ENCODE measurements at regions not wholly inside any gene's neighbourhood (a gene's known extent, or its start where the extent isn't known, plus 50 kb on each side); places are given as distances from the start of the nearest gene placed in this dataset.

DNA sequence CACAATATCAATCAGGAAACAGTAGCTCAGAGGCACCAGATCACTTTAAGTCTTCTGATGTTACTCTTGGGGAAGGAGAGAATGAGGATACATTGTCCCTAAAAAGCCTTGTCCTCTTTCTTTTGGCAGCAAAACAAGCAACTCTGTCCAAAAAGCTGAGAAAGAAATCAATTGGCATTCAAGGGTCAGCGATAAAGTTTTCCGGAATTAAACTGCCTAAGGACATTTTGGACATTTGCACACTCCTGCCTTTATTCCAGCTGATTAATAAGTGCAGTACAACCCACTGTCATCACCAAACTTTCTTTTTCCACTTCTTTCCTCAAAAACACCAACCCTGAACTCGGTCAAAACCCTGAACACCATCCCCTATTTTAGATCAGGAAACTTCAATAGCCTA lies 85.8 kb upstream of the FAM9A start:
- H3K4me1 ChIP-seq (ENCODE audit: insufficient read depth, low read length, poor library complexity, severe bottlenecking): no peaks in the 10 kb centered on the region
- H3K4me2 ChIP-seq (ENCODE audit: low read length): no peak overlapping the region
- ChIA-PET POLR2A (interaction anchor here (0.6 kb wide), 1 partner anchor 74 kb away, joined by 3 read pairs; no protein-coding TSS in a partner anchor), CTCF (ENCODE audit: unreplicated experiment) (no interaction called here)
- no peak overlapping the region for H2AFZ ChIP-seq (ENCODE audit: low read length)
- no peaks in the 10 kb centered on the region for H4K20me1 ChIP-seq (ENCODE audit: insufficient read depth, low read length)
- TF ChIP-seq EZH2phosphoT487 (IDR thresholded peaks at IDR 0.05; ENCODE audit: borderline replicate concordance, low read depth, low read length): no peak
- TF ChIP-seq, protein P1, sequence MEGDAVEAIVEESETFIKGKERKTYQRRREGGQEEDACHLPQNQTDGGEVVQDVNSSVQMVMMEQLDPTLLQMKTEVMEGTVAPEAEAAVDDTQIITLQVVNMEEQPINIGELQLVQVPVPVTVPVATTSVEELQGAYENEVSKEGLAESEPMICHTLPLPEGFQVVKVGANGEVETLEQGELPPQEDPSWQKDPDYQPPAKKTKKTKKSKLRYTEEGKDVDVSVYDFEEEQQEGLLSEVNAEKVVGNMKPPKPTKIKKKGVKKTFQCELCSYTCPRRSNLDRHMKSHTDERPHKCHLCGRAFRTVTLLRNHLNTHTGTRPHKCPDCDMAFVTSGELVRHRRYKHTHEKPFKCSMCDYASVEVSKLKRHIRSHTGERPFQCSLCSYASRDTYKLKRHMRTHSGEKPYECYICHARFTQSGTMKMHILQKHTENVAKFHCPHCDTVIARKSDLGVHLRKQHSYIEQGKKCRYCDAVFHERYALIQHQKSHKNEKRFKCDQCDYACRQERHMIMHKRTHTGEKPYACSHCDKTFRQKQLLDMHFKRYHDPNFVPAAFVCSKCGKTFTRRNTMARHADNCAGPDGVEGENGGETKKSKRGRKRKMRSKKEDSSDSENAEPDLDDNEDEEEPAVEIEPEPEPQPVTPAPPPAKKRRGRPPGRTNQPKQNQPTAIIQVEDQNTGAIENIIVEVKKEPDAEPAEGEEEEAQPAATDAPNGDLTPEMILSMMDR (conservative IDR thresholded peaks at IDR 0.05; ENCODE audit: low read length): no peak
- H3K79me2 ChIP-seq (ENCODE audit: insufficient read depth, low read depth, low read length): no peaks in the 10 kb centered on the region
- no TSS peak for BruUV-seq (replicated peaks)
- H3K27ac ChIP-seq (ENCODE audit: low read depth, low read length, poor library complexity, severe bottlenecking): no peak overlapping the region
- DNase-seq (ENCODE audit: low spot score): no peak
- no peak overlapping the region for H3K4me3 ChIP-seq (ENCODE audit: low read depth, low read length, poor library complexity, severe bottlenecking)
- no peaks in the 10 kb centered on the region for H3K36me3 ChIP-seq (ENCODE audit: insufficient read depth, low read length)
- intact Hi-C loops (cut with micrococcal nuclease; ENCODE audit: unreplicated experiment): no loop called here
- H3K9me3 ChIP-seq (ENCODE audit: low read length): no peaks in the 10 kb centered on the region
- no peaks in the 10 kb centered on the region for H3K9me2 ChIP-seq (ENCODE audit: insufficient read depth, low read length)

DNA sequence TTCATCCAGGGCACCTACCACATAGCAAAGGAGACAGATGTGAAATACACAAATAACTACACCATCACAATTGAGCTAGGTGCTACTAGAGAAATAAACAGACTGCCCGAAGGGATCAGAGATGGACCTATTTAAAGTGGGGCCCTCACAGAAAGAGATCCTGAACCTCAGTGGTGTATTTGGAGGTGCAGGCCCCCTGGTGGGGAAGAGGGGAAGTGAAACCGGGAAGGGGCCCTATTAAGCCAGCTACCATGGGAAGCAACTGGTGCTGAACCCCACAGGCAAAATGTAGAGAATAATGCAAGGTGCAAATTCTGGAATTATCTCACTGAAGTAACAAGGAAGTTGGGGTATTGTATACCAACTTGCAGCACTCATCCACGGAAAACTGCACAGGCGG lies 78.6 kb upstream of the FAM9A start:
- H3K36me3 ChIP-seq (ENCODE audit: insufficient read depth, low read length): no peaks in the 10 kb centered on the region
- H3K4me1 ChIP-seq (ENCODE audit: insufficient read depth, low read length, poor library complexity, severe bottlenecking): no peaks in the 10 kb centered on the region
- no peak overlapping the region for H3K4me3 ChIP-seq (ENCODE audit: low read depth, low read length, poor library complexity, severe bottlenecking)
- no peaks in the 10 kb centered on the region for H3K79me2 ChIP-seq (ENCODE audit: insufficient read depth, low read depth, low read length)
- H3K9me2 ChIP-seq (ENCODE audit: insufficient read depth, low read length): no peaks in the 10 kb centered on the region
- H3K4me2 ChIP-seq (ENCODE audit: low read length): no peak overlapping the region
- ChIA-PET CTCF (ENCODE audit: unreplicated experiment) (no interaction called here), POLR2A (interaction anchor here (0.7 kb wide), 1 partner anchor 1999 kb away, joined by 3 read pairs; no protein-coding TSS in a partner anchor)
- no peak for TF ChIP-seq EZH2phosphoT487 (IDR thresholded peaks at IDR 0.05; ENCODE audit: borderline replicate concordance, low read depth, low read length)
- TF ChIP-seq, protein P1 (conservative IDR thresholded peaks at IDR 0.05; ENCODE audit: low read length): peak; percentile 69
- no peak overlapping the region for H2AFZ ChIP-seq (ENCODE audit: low read length)
- no peaks in the 10 kb centered on the region for H4K20me1 ChIP-seq (ENCODE audit: insufficient read depth, low read length)
- no TSS peak for BruUV-seq (replicated peaks)
- H3K9me3 ChIP-seq (ENCODE audit: low read length): no peaks in the 10 kb centered on the region
- no peak overlapping the region for H3K27ac ChIP-seq (ENCODE audit: low read depth, low read length, poor library complexity, severe bottlenecking)
- DNase-seq (ENCODE audit: low spot score): peak; percentile 14
- intact Hi-C loops (cut with micrococcal nuclease; ENCODE audit: unreplicated experiment): no loop called here

DNA sequence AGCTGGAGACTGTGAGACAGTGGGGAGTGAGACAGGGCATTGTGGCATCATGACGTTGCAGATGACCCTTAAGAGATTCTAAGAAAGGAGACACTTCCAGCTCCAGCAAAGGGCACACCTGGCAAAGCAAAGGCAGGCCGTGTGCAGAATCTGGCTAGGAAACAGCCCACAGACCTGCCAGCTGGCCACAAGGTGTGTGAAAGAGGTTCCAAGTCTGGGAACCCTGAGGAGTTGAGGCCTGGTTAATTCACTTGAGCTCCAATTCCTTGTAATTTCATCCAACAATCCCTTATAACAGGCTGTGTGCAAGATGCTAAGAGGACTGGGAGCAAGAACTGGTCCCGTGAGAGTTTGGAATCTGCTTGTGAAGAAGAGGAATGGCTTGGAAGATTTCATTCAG lies 72.8 kb upstream of the FAM9A start:
- no peak overlapping the region for H2AFZ ChIP-seq (ENCODE audit: low read length)
- no peak overlapping the region for H3K27ac ChIP-seq (ENCODE audit: low read depth, low read length, poor library complexity, severe bottlenecking)
- intact Hi-C loops (cut with micrococcal nuclease; ENCODE audit: unreplicated experiment): no loop called here
- H3K36me3 ChIP-seq (ENCODE audit: insufficient read depth, low read length): no peaks in the 10 kb centered on the region
- no peaks in the 10 kb centered on the region for H3K9me3 ChIP-seq (ENCODE audit: low read length)
- ChIA-PET POLR2A (no interaction called here), CTCF (ENCODE audit: unreplicated experiment) (no interaction called here)
- no peak overlapping the region for H3K4me3 ChIP-seq (ENCODE audit: low read depth, low read length, poor library complexity, severe bottlenecking)
- no peak overlapping the region for H3K4me2 ChIP-seq (ENCODE audit: low read length)
- H4K20me1 ChIP-seq (ENCODE audit: insufficient read depth, low read length): no peaks in the 10 kb centered on the region
- H3K79me2 ChIP-seq (ENCODE audit: insufficient read depth, low read depth, low read length): no peaks in the 10 kb centered on the region
- no peaks in the 10 kb centered on the region for H3K4me1 ChIP-seq (ENCODE audit: insufficient read depth, low read length, poor library complexity, severe bottlenecking)
- no TSS peak for BruUV-seq (replicated peaks)
- no peak for TF ChIP-seq EZH2phosphoT487 (IDR thresholded peaks at IDR 0.05; ENCODE audit: borderline replicate concordance, low read depth, low read length)
- TF ChIP-seq, protein P1 (conservative IDR thresholded peaks at IDR 0.05; ENCODE audit: low read length): no peak
- no peaks in the 10 kb centered on the region for H3K9me2 ChIP-seq (ENCODE audit: insufficient read depth, low read length)
- no peak for DNase-seq (ENCODE audit: low spot score)
